HCT116 (cell line): ENCODE measurements at regions not wholly inside any gene's neighbourhood (a gene's known extent, or its start where the extent isn't known, plus 50 kb on each side); places are given as distances from the start of the nearest gene placed in this dataset.

Experiments
- ATAC-seq: fragments of 200-7000 bp; cut with Tn5 transposase; 2 replicates; pipeline ENCODE4 v1.9.1; 2020; ENCODE audit warnings: mild to moderate bottlenecking, moderate library complexity
- BruUV-seq: library from RNA; stranded (reverse); fragments of 400-500 nt; replicated peaks from 2 replicates; lab custom pipeline; 2021; lab: Mats Ljungman, UMichigan
- CTCF ChIA-PET: fragments of 300-600 bp; sonication (Branson Sonifier 250); formaldehyde crosslinking; loops from one replicate; lab custom pipeline; 2021; ENCODE audit warnings: antibody characterized with exemption; lab: Charles Lee
- POLR2A ChIA-PET: fragments of 300-600, 350-600 bp; sonication (Branson Sonifier 250); formaldehyde crosslinking; loops from one replicate; lab custom pipeline; 2021; ENCODE audit warnings: antibody characterized with exemption; lab: Charles Lee
- RAD21 ChIA-PET, 2 experiments: fragments of 300-600 bp; sonication (Branson Sonifier 250); formaldehyde crosslinking; loops; one replicate each; lab custom pipeline; 2023; ENCODE audit warnings: low total read pairs in 2 of 2; ENCODE audit not compliant: uncharacterized antibody in 2 of 2, unreplicated experiment in 2 of 2, low non-redundant PET in 1 of 2; lab: Charles Lee
- DNase-seq: peaks from one replicate; pipeline ENCODE4 v3.0.0-alpha.2; 2010; ENCODE audit warnings: low read depth, low spot score
- H2AFZ ChIP-seq: fragments of 200-600 bp; shearing (Covaris generic), sonication (generic); 2 replicates; pipeline ENCODE4 v1.6.1; 2017; ENCODE audit warnings: low read depth, mixed run types, mixed read lengths, antibody characterized with exemption, low read length; ENCODE audit not compliant: poor library complexity, severe bottlenecking
- H3K27ac ChIP-seq: 2 replicates; pipeline ENCODE4 v1.5.1; 2012; ENCODE audit warnings: low read depth, low read length
- H3K27me3 ChIP-seq: fragments of 200-600 bp; sonication (generic); 2 replicates; pipeline ENCODE4 v1.6.1; 2016; ENCODE audit warnings: mixed run types, low read length, mixed read lengths; ENCODE audit not compliant: insufficient read depth
- H3K36me3 ChIP-seq, 2 experiments: fragments of 200-500 bp in 1 of 2; fragments of 200-600 bp in 1 of 2; sonication (Bioruptor generic) in 1 of 2; sonication (generic) in 1 of 2; 2 replicates each; pipeline versions ENCODE4 v1.5.1 to v1.6.1; 2014 to 2016; ENCODE audit warnings: low read length in 2 of 2, inconsistent platforms in 1 of 2, mixed read lengths in 1 of 2, mixed run types in 1 of 2; ENCODE audit not compliant: insufficient read depth in 2 of 2, control insufficient read depth in 1 of 2
- H3K4me1 ChIP-seq, 2 experiments: fragments of 200-600 bp in 1 of 2; sonication (generic) in 1 of 2; 2 replicates each; pipeline versions ENCODE4 v1.5.1 to v1.6.1; 2012 to 2017; ENCODE audit warnings: low read length in 2 of 2, inconsistent platforms in 1 of 2, mild to moderate bottlenecking in 1 of 2, mixed read lengths in 1 of 2, mixed run types in 1 of 2, moderate library complexity in 1 of 2; ENCODE audit not compliant: insufficient read depth in 2 of 2, control insufficient read depth in 1 of 2
- H3K4me2 ChIP-seq: fragments of 200-600 bp; sonication (generic); 2 replicates; pipeline ENCODE4 v1.6.1; 2017; ENCODE audit warnings: mixed run types, low read length, mixed read lengths
- H3K4me3 ChIP-seq, 2 experiments: fragments of 200-600 bp in 1 of 2; sonication (generic) in 1 of 2; replicated peaks in 1 of 2; 2 replicates each; pipeline ENCODE4 v1.5.1; 2011 to 2016; ENCODE audit warnings: low read length in 2 of 2, control low read depth in 1 of 2, low read depth in 1 of 2, mild to moderate bottlenecking in 1 of 2, mixed read lengths in 1 of 2, mixed run types in 1 of 2
- H3K79me2 ChIP-seq: fragments of 200-600 bp; sonication (generic); 2 replicates; pipeline ENCODE4 v1.6.1; 2017; ENCODE audit warnings: mild to moderate bottlenecking, mixed run types, low read length, moderate library complexity, mixed read lengths; ENCODE audit not compliant: insufficient read depth
- H3K9ac ChIP-seq: fragments of 200-600 bp; sonication (generic); 2 replicates; pipeline ENCODE4 v1.6.1; 2016; ENCODE audit warnings: low read length, mixed read lengths
- H3K9me2 ChIP-seq: fragments of 200-600 bp; sonication (generic), shearing (Covaris generic); 2 replicates; pipeline ENCODE4 v1.6.1; 2017; ENCODE audit warnings: mixed run types, mild to moderate bottlenecking, moderate library complexity; ENCODE audit not compliant: insufficient read depth
- H3K9me3 ChIP-seq, 2 experiments: fragments of 200-500 bp in 1 of 2; fragments of 200-600 bp in 1 of 2; sonication (Bioruptor generic) in 1 of 2; sonication (generic) in 1 of 2; 2 replicates each; pipeline ENCODE4 v1.6.1; 2014 to 2017; ENCODE audit warnings: low read length in 2 of 2, mixed read lengths in 2 of 2, inconsistent platforms in 1 of 2, low read depth in 1 of 2, mild to moderate bottlenecking in 1 of 2, mixed run types in 1 of 2, moderate library complexity in 1 of 2; ENCODE audit not compliant: control insufficient read depth in 1 of 2, insufficient read depth in 1 of 2
- H4K20me1 ChIP-seq: fragments of 200-600 bp; sonication (generic), shearing (Covaris generic); 2 replicates; pipeline ENCODE4 v1.6.1; 2017; ENCODE audit warnings: mixed run types, mild to moderate bottlenecking, moderate library complexity; ENCODE audit not compliant: insufficient read depth
- EZH2phosphoT487 ChIP-seq: fragments of 200-600 bp; IDR thresholded peaks from 2 replicates; pipeline ENCODE4 v1.6.1; 2018; ENCODE audit warnings: antibody characterized with exemption, borderline replicate concordance
- FOSL1 ChIP-seq: IDR thresholded peaks from 2 replicates; pipeline ENCODE4 v1.6.1; 2012; ENCODE audit warnings: low read depth
- POLR2A ChIP-seq: IDR thresholded peaks from 2 replicates; pipeline ENCODE4 v1.7.0; 2011; ENCODE audit warnings: borderline replicate concordance; ENCODE audit not compliant: insufficient read depth, insufficient read length; ENCODE audit errors: extremely low read depth
- POLR2AphosphoS5 ChIP-seq: IDR thresholded peaks from 2 replicates; pipeline ENCODE4 v1.6.1; 2011; ENCODE audit warnings: mild to moderate bottlenecking, low read depth, low read length, moderate library complexity
- SRF ChIP-seq: IDR thresholded peaks from 2 replicates; pipeline ENCODE4 v1.6.1; 2012; ENCODE audit warnings: low read depth
- TCF7L2 ChIP-seq: IDR thresholded peaks from 2 replicates; pipeline ENCODE4 v1.7.0; 2011; ENCODE audit warnings: borderline replicate concordance, inconsistent platforms; ENCODE audit not compliant: insufficient read depth, insufficient read length; ENCODE audit errors: extremely low read depth
- ZNF274 ChIP-seq: fragments of 200-500 bp; sonication (Bioruptor generic); IDR thresholded peaks from 2 replicates; pipeline ENCODE4 v1.6.1; 2014; ENCODE audit warnings: mild to moderate bottlenecking, low read depth, low read length, inconsistent platforms
- intact Hi-C: fragments of 100-400 bp; cut with micrococcal nuclease; formaldehyde crosslinking; loops from 2 replicates; pipeline ENCODE4 v1.10.0; 2022
- TF ChIP-seq, protein P1 (sequence below): IDR thresholded peaks from 2 replicates; pipeline ENCODE4 v1.6.1; 2011; ENCODE audit warnings: mild to moderate bottlenecking, low read length, moderate library complexity; ENCODE audit not compliant: insufficient replicate concordance; ENCODE audit errors: extremely low read depth
- TF ChIP-seq, protein P2 (sequence below): IDR thresholded peaks from 2 replicates; pipeline ENCODE4 v1.6.1; 2012
- TF ChIP-seq, protein P3 (sequence below), 3 experiments: fragments of 200-600 bp in 1 of 3; sonication (generic) in 1 of 3; IDR thresholded peaks in 2 of 3; conservative IDR thresholded peaks in 1 of 3; 2 replicates each; pipeline ENCODE4 v1.5.1; 2012 to 2017; ENCODE audit warnings: low read depth in 2 of 3, low read length in 2 of 3, antibody characterized with exemption in 1 of 3, borderline replicate concordance in 1 of 3, control low read depth in 1 of 3, mild to moderate bottlenecking in 1 of 3, mixed read lengths in 1 of 3, mixed run types in 1 of 3, moderate library complexity in 1 of 3; ENCODE audit not compliant: insufficient read depth in 1 of 3

- no peak overlapping the region for H3K4me3 ChIP-seq
- no peaks in the 10 kb centered on the region for H3K9me2 ChIP-seq
- no peaks in the 10 kb centered on the region for H3K9me3 ChIP-seq
- DNase-seq (no peak), ATAC-seq (0 out of 2 replicates have a peak, but pooled peaks have one; percentile 20)
- TF ChIP-seq POLR2AphosphoS5 (0 out of 2 replicates have a peak, but pooled peaks have one; percentile 31), POLR2A (no peak)
- POLR2A ChIA-PET = no interaction called here
- intact Hi-C loops = no loop called here
- no TSS peak for BruUV-seq
- RAD21 ChIA-PET = no interaction called here
- no peak overlapping the region for H3K9ac ChIP-seq
- H2AFZ ChIP-seq = no peak overlapping the region
- H3K27ac ChIP-seq = no peak overlapping the region
- H3K79me2 ChIP-seq = peaks cover 13% of the 10 kb centered on the region; the same call in 1 of the 2 replicates
- H3K4me1 ChIP-seq = no peaks in the 10 kb centered on the region
- H3K4me2 ChIP-seq = no peak overlapping the region
- no peaks in the 10 kb centered on the region for H3K27me3 ChIP-seq
- H4K20me1 ChIP-seq = 0 out of 2 replicates have a peak, but pooled peaks cover 6% of the 10 kb centered on the region
- peaks cover 41 to 58% of the 10 kb centered on the region in 2 experiments; a peak in 3 of 4 replicates for H3K36me3 ChIP-seq
- CTCF ChIA-PET = no interaction called here
Measured at GRCh38 chr9:92208693-92209524, 84.6 kb downstream of the IARS1 start.

DNA sequence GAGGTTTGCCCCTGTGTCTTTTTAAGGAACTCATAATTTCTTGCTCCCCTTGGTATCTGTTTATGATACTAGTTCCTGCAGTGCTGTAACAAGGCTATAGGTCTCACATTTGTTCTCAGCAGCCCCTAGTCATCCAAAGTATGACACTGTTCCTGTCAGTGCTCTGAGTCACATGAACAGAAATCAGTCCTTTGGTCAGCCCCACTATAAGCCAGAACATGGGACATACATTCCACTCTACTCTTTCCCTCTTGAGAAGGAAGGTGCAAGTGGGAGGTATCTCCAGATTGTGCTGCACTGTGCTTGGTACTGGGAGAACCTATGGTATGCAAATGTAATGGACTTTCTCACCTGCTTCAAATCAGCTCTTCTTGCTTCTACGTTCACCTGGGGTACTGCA is 87.0 kb downstream of the IARS1 start:
- no peak for DNase-seq
- RAD21 ChIA-PET = no interaction called here
- H3K9me3 ChIP-seq = no peaks in the 10 kb centered on the region
- no peak overlapping the region for H3K27ac ChIP-seq
- no TSS peak for BruUV-seq
- no peak overlapping the region for H3K9ac ChIP-seq
- H3K36me3 ChIP-seq = peaks cover 26 to 35% of the 10 kb centered on the region in 2 experiments; a peak in 3 of 4 replicates
- intact Hi-C loops = no loop called here
- ATAC-seq = peak; percentile 31; the same call in 1 of the 2 replicates
- POLR2A ChIA-PET = no interaction called here
- TF ChIP-seq, protein P1, sequence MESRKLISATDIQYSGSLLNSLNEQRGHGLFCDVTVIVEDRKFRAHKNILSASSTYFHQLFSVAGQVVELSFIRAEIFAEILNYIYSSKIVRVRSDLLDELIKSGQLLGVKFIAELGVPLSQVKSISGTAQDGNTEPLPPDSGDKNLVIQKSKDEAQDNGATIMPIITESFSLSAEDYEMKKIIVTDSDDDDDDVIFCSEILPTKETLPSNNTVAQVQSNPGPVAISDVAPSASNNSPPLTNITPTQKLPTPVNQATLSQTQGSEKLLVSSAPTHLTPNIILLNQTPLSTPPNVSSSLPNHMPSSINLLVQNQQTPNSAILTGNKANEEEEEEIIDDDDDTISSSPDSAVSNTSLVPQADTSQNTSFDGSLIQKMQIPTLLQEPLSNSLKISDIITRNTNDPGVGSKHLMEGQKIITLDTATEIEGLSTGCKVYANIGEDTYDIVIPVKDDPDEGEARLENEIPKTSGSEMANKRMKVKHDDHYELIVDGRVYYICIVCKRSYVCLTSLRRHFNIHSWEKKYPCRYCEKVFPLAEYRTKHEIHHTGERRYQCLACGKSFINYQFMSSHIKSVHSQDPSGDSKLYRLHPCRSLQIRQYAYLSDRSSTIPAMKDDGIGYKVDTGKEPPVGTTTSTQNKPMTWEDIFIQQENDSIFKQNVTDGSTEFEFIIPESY = no peak
- no peak for TF ChIP-seq TCF7L2
- no peak for TF ChIP-seq EZH2phosphoT487
- TF ChIP-seq SRF = no peak
- TF ChIP-seq ZNF274 = no peak
- TF ChIP-seq, protein P2, sequence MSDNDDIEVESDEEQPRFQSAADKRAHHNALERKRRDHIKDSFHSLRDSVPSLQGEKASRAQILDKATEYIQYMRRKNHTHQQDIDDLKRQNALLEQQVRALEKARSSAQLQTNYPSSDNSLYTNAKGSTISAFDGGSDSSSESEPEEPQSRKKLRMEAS = no peak
- TF ChIP-seq POLR2A = no peak
- TF ChIP-seq, protein P3, sequence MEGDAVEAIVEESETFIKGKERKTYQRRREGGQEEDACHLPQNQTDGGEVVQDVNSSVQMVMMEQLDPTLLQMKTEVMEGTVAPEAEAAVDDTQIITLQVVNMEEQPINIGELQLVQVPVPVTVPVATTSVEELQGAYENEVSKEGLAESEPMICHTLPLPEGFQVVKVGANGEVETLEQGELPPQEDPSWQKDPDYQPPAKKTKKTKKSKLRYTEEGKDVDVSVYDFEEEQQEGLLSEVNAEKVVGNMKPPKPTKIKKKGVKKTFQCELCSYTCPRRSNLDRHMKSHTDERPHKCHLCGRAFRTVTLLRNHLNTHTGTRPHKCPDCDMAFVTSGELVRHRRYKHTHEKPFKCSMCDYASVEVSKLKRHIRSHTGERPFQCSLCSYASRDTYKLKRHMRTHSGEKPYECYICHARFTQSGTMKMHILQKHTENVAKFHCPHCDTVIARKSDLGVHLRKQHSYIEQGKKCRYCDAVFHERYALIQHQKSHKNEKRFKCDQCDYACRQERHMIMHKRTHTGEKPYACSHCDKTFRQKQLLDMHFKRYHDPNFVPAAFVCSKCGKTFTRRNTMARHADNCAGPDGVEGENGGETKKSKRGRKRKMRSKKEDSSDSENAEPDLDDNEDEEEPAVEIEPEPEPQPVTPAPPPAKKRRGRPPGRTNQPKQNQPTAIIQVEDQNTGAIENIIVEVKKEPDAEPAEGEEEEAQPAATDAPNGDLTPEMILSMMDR (IDR thresholded peaks at IDR 0.05 in 2 of 3, conservative IDR thresholded peaks at IDR 0.05 in 1 of 3; ENCODE audit: borderline replicate concordance in 1 of 3, insufficient read depth in 1 of 3, low read depth in 2 of 3, low read length in 2 of 3) = no peak
- TF ChIP-seq FOSL1 = no peak
- H3K4me2 ChIP-seq = no peak overlapping the region
- 0 out of 2 replicates have a peak, but pooled peaks cover 1% of the 10 kb centered on the region for H4K20me1 ChIP-seq
- no peaks in the 10 kb centered on the region for H3K4me1 ChIP-seq
- no peak overlapping the region for H2AFZ ChIP-seq
- no peaks in the 10 kb centered on the region for H3K9me2 ChIP-seq
- no peaks in the 10 kb centered on the region for H3K27me3 ChIP-seq
- CTCF ChIA-PET = no interaction called here
- H3K4me3 ChIP-seq = no peak overlapping the region
- H3K79me2 ChIP-seq = no peaks in the 10 kb centered on the region
